Suprapubic skin (tissue), 4 donors: ENCODE measurements at regions not wholly inside any gene's neighbourhood (a gene's known extent, or its start where the extent isn't known, plus 50 kb on each side); places are given as distances from the start of the nearest gene placed in this dataset.
A peak's percentile ranks its signal among the peaks of the same experiment; 100 is the strongest.
"Not testable (repeated sequence)": the region's sequence is repeated elsewhere in the genome, so short reads cannot be mapped to it uniquely, and the experiment has no call there.

Source experiments
- DNase-seq, 2 donors: peaks; one replicate each; pipeline ENCODE4 v3.0.0-alpha.2; 2019; ENCODE audit warnings: low spot score in 2 of 2
- H3K27ac ChIP-seq: fragments of 200-600 bp; sonication (generic); one replicate; pipeline ENCODE4 v1.5.1; 2019
- H3K27me3 ChIP-seq: fragments of 200-600 bp; sonication (generic); one replicate; pipeline ENCODE4 v1.5.1; 2019
- H3K36me3 ChIP-seq: fragments of 200-600 bp; sonication (generic); one replicate; pipeline ENCODE4 v1.5.1; 2019
- H3K4me1 ChIP-seq: fragments of 200-600 bp; sonication (generic); one replicate; pipeline ENCODE4 v1.5.1; 2019
- H3K4me3 ChIP-seq: fragments of 200-600 bp; sonication (generic); one replicate; pipeline ENCODE4 v1.5.1; 2019; ENCODE audit warnings: mild to moderate bottlenecking
- H3K9me3 ChIP-seq: fragments of 200-600 bp; sonication (generic); one replicate; pipeline ENCODE4 v1.5.1; 2019
- EP300 ChIP-seq: sonication (generic); formaldehyde crosslinking; IDR thresholded peaks from one replicate; pipeline ENCODE4 v1.6.1; 2017; ENCODE audit warnings: antibody characterized with exemption
- POLR2A ChIP-seq, 2 donors: fragments of 450-650 bp; IDR thresholded peaks; one replicate each; pipeline ENCODE4 v1.6.1; 2017; ENCODE audit warnings: antibody characterized with exemption in 2 of 2, mild to moderate bottlenecking in 2 of 2, moderate library complexity in 2 of 2
- POLR2AphosphoS5 ChIP-seq, 3 donors: sonication (generic); formaldehyde crosslinking; IDR thresholded peaks; one replicate each; pipeline ENCODE4 v1.6.1; 2017; ENCODE audit warnings: antibody characterized with exemption in 3 of 3
- WGBS: methylation state at CpG from one replicate; pipeline ENCODE4 v1.1.5; 2018; 5-methylcytosine and 5-hydroxymethylcytosine counted together
- TF ChIP-seq, protein P1 (sequence below), 2 donors: fragments of 200-600 bp in 1 of 2; fragments of 450-650 bp in 1 of 2; sonication (generic) in 1 of 2; IDR thresholded peaks; one replicate each; pipeline ENCODE4 v1.5.1; 2016 to 2019; ENCODE audit warnings: antibody characterized with exemption in 2 of 2, mild to moderate bottlenecking in 1 of 2, moderate library complexity in 1 of 2

DNA sequence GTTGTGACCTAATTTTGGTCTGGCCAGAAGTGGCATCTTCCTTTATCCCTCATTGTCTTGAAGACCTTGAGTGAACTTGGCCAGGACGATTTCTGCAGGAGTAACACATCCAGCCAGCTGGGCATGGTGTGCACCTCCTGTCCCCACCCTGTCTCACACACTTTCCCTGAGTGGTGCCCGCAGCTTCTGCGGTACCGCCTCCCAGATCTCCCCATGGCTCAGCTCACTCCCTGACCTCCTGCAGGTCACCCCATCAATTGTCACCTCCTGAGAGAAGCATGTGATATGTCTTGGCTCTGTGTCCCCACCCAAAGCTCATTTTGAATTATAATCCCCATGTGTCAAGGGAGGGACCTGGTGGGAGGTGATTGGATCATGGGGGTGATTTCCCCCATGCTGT lies 50.2 kb upstream of the TP53I11 start:
- Histone ChIP-seq H3K4me1 (no peaks in the 10 kb centered on the region), H3K36me3 (no peaks in the 10 kb centered on the region), H3K27me3 (no peaks in the 10 kb centered on the region), H3K4me3 (no peak overlapping the region), H3K27ac (no peak overlapping the region), H3K9me3 (no peaks in the 10 kb centered on the region)
- DNase-seq = peak in 1 of 2 donors; percentile 39
- TF ChIP-seq POLR2AphosphoS5 (IDR thresholded peaks at IDR 0.05) (no peak), EP300 (no peak), POLR2A (IDR thresholded peaks at IDR 0.05) (no peak)
- TF ChIP-seq, protein P1, sequence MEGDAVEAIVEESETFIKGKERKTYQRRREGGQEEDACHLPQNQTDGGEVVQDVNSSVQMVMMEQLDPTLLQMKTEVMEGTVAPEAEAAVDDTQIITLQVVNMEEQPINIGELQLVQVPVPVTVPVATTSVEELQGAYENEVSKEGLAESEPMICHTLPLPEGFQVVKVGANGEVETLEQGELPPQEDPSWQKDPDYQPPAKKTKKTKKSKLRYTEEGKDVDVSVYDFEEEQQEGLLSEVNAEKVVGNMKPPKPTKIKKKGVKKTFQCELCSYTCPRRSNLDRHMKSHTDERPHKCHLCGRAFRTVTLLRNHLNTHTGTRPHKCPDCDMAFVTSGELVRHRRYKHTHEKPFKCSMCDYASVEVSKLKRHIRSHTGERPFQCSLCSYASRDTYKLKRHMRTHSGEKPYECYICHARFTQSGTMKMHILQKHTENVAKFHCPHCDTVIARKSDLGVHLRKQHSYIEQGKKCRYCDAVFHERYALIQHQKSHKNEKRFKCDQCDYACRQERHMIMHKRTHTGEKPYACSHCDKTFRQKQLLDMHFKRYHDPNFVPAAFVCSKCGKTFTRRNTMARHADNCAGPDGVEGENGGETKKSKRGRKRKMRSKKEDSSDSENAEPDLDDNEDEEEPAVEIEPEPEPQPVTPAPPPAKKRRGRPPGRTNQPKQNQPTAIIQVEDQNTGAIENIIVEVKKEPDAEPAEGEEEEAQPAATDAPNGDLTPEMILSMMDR (IDR thresholded peaks at IDR 0.05) = no peak
- WGBS = 90% methylated on average over 4 of the region's 4 CpGs

DNA sequence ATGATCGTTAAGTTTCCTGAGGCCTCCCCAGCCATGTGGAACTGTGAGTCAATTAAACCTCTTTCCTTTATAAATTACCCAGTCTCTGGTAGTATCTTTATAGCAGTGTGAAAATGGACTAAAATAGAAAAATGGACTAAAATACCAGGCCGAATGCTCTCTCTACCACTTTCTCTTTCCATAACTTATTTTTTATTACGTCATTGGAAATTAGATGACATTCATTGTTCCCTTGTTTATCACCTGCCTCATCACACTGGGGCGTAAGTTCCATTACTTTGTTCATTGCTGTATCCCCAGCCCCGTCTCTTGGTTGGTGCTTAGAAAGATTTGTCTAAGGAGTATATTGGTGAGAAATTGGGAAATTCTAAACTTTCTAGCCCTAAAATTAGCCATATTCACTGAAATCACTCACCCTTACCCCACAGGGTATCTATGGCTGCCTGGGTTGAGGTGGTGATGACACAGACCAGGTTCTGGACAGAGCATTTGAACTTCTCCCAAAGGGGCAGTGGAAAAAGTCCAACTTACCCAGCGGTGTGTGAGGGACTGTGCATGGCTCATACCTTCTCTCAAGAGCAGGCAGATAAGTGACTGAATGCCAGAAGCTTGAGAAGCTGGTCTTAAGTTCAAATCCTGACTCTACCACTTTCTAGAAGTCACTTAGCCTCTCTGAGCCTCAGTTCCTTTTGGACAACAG lies 50.9 kb upstream of the TP53I11 start:
- Histone ChIP-seq H3K36me3 (no peaks in the 10 kb centered on the region), H3K27me3 (no peaks in the 10 kb centered on the region), H3K27ac (no peak overlapping the region), H3K4me3 (no peak overlapping the region), H3K9me3 (no peaks in the 10 kb centered on the region), H3K4me1 (no peaks in the 10 kb centered on the region)
- DNase-seq = no peak
- 92% methylated on average over 6 of the region's 6 CpGs for WGBS
- TF ChIP-seq, protein P1 (IDR thresholded peaks at IDR 0.05) = no peak
- no peak for TF ChIP-seq EP300

- Histone ChIP-seq H3K4me1 (no peaks in the 10 kb centered on the region), H3K4me3 (no peak overlapping the region), H3K27me3 (peaks cover 3% of the 10 kb centered on the region), H3K9me3 (no peaks in the 10 kb centered on the region), H3K36me3 (no peaks in the 10 kb centered on the region), H3K27ac (no peak overlapping the region)
- no peak for DNase-seq
- 94% methylated on average over 1 of the region's 1 CpG for WGBS
- no peak for TF ChIP-seq POLR2AphosphoS5 (IDR thresholded peaks at IDR 0.05)
- no peak for TF ChIP-seq POLR2A (IDR thresholded peaks at IDR 0.05)
- TF ChIP-seq, protein P1 (IDR thresholded peaks at IDR 0.05) = no peak
- TF ChIP-seq EP300 = no peak
Observed at GRCh38 chr11:45005106-45005505, 54.4 kb upstream of the TP53I11 start.

- H3K36me3 ChIP-seq = no peaks in the 10 kb centered on the region
- no peaks in the 10 kb centered on the region for H3K4me1 ChIP-seq
- TF ChIP-seq EP300 = no peak
- TF ChIP-seq, protein P1 (IDR thresholded peaks at IDR 0.05) = no peak
- no peak for TF ChIP-seq POLR2AphosphoS5 (IDR thresholded peaks at IDR 0.05)
- TF ChIP-seq POLR2A (IDR thresholded peaks at IDR 0.05) = no peak
- peaks cover 3% of the 10 kb centered on the region for H3K27me3 ChIP-seq
- no peak overlapping the region for H3K4me3 ChIP-seq
- 80% methylated on average over 8 of the region's 8 CpGs for WGBS
- H3K9me3 ChIP-seq = no peaks in the 10 kb centered on the region
- no peak overlapping the region for H3K27ac ChIP-seq
- DNase-seq = no peak
Observed at GRCh38 chr11:45007011-45007410, 56.3 kb upstream of the TP53I11 start.

DNA sequence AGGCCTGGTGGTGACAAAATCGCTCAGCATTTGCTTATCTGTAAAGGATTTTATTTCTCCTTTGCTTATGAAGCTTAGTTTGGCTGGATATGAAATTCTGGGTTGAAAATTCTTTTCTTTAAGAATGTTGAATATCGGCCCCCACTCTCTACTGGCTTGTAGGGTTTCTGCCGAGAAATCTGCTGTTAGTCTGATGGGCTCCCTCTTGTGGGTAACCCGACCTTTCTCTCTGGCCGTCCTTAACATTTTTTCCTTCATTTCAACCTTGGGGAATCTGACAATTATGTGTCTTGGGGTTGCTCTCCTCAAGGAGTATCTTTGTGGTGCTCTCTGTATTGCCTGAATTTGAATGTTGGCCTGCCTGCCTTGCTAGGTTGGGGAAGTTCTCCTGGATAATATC lies 65.3 kb upstream of the TP53I11 start:
- WGBS = 84% methylated on average over 5 of the region's 5 CpGs
- H3K4me3 ChIP-seq, H3K27me3 ChIP-seq, DNase-seq, H3K9me3 ChIP-seq, H3K36me3 ChIP-seq, H3K27ac ChIP-seq, H3K4me1 ChIP-seq: not testable (repeated sequence)

DNA sequence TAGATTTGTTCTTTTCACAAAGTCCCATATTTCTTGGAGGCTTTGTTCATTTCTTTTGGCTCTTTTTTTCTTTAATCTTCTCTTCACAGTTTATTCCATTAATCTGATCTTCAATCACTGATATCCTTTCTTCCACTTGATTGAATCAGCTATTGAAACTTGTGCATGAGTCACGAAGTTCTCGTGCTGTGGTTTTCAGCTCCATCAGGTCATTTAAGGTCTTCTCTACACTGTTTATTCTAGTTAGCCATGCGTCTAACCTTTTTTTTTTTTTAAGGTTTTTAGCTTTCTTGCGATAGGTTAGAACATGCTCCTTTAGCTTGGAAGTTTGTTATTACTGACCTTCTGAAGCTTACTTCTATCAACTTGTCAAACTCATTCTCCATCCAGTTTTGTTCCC lies 65.8 kb upstream of the TP53I11 start:
- WGBS = 78% methylated on average over 4 of the region's 4 CpGs
- not testable (repeated sequence) for H3K27me3 ChIP-seq, H3K27ac ChIP-seq, H3K9me3 ChIP-seq, H3K4me1 ChIP-seq, H3K4me3 ChIP-seq, DNase-seq, H3K36me3 ChIP-seq
